Upper lobe of right lung (tissue), 1 donor: ENCODE measurements at regions not wholly inside any gene's neighbourhood (a gene's known extent, or its start where the extent isn't known, plus 50 kb on each side); places are given as distances from the start of the nearest gene placed in this dataset.

Experiments
- ATAC-seq: fragments of 200-7000 bp; cut with Tn5 transposase; one replicate; pipeline ENCODE4 v1.9.1; 2020; ENCODE audit warnings: mild to moderate bottlenecking, moderate library complexity
- DNase-seq: peaks from one replicate; pipeline ENCODE4 v3.0.0-alpha.2; 2020
- H3K27ac ChIP-seq: fragments of 200-600 bp; one replicate; pipeline ENCODE4 v1.8.0; 2022
- H3K27me3 ChIP-seq: fragments of 200-600 bp; one replicate; pipeline ENCODE4 v1.8.0; 2022; ENCODE audit warnings: mild to moderate bottlenecking
- H3K36me3 ChIP-seq: fragments of 200-600 bp; one replicate; pipeline ENCODE4 v1.8.0; 2022
- H3K4me1 ChIP-seq: fragments of 200-600 bp; one replicate; pipeline ENCODE4 v1.8.0; 2022
- H3K4me3 ChIP-seq: fragments of 200-600 bp; one replicate; pipeline ENCODE4 v1.8.0; 2022; ENCODE audit warnings: mild to moderate bottlenecking
- H3K9me3 ChIP-seq: fragments of 200-600 bp; one replicate; pipeline ENCODE4 v1.8.0; 2022
- intact Hi-C: fragments of 100-400 bp; cut with DNase I; formaldehyde crosslinking; loops from one replicate; pipeline ENCODE4 v1.11.0; 2022
- TF ChIP-seq, protein P1 (sequence below): fragments of 200-600 bp; IDR thresholded peaks from one replicate; pipeline ENCODE4 v1.8.0; 2022; ENCODE audit warnings: antibody characterized with exemption
- donor health status: DM: no; HTN: yes; CAD: no; lungs with severe emphysema.

DNA sequence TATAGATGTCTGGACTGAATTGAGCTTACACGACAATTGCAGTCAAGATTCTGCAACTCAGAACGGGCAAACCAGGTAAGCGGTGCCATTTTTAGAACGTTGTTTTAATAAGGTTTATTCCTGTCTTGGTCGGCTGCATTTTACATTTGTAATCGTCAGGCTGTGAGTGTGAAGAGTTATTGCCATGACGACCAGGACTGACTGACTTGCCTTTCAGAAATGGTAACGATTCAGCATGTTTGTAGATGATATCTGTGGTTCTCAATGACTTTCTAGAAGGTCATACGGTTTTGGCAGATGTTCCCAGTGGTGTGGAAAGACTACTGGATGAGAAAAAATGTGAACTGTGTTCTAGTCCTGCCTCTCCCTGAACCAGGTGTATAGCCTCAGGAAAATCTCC, 271.3 kb upstream of the B3GALT2 start:
- no peaks in the 10 kb centered on the region for H3K27me3 ChIP-seq
- ATAC-seq, result no peak
- intact Hi-C loops, result no loop called here
- H3K36me3 ChIP-seq, result no peaks in the 10 kb centered on the region
- no peaks in the 10 kb centered on the region for H3K4me1 ChIP-seq
- H3K9me3 ChIP-seq, result no peaks in the 10 kb centered on the region
- H3K27ac ChIP-seq, result peak overlapping the region; percentile 14
- DNase-seq, result no peak
- H3K4me3 ChIP-seq, result no peak overlapping the region
- TF ChIP-seq, protein P1, sequence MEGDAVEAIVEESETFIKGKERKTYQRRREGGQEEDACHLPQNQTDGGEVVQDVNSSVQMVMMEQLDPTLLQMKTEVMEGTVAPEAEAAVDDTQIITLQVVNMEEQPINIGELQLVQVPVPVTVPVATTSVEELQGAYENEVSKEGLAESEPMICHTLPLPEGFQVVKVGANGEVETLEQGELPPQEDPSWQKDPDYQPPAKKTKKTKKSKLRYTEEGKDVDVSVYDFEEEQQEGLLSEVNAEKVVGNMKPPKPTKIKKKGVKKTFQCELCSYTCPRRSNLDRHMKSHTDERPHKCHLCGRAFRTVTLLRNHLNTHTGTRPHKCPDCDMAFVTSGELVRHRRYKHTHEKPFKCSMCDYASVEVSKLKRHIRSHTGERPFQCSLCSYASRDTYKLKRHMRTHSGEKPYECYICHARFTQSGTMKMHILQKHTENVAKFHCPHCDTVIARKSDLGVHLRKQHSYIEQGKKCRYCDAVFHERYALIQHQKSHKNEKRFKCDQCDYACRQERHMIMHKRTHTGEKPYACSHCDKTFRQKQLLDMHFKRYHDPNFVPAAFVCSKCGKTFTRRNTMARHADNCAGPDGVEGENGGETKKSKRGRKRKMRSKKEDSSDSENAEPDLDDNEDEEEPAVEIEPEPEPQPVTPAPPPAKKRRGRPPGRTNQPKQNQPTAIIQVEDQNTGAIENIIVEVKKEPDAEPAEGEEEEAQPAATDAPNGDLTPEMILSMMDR, result no peak

GRCh38 chr1:193456811-193457280, 270.4 kb upstream of the B3GALT2 start:
- TF ChIP-seq, protein P1, result no peak
- H3K4me3 ChIP-seq, result no peak overlapping the region
- H3K36me3 ChIP-seq, result no peaks in the 10 kb centered on the region
- ATAC-seq (no peak), DNase-seq (no peak)
- H3K27me3 ChIP-seq, result no peaks in the 10 kb centered on the region
- no peaks in the 10 kb centered on the region for H3K9me3 ChIP-seq
- no peaks in the 10 kb centered on the region for H3K4me1 ChIP-seq
- H3K27ac ChIP-seq, result no peak overlapping the region
- intact Hi-C loops, result no loop called here

DNA sequence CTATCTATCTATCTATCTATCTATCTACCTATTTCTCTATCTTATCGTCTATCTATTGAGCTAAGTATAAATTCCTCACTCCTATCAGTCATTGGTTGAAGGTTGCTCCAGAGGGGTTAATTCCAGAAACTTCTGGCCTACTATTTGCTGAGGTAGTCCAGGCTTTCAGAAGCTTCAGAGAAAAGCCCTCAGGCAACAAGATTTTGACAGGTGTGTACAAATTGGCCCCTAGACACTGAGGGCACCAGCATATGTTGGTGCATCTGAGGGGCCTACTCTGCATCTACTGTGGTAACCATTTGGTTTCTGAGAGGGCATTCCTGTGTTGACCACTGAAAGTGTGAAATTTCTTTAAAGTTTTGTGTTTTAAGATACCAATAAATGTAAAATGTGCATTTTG, 265.2 kb upstream of the B3GALT2 start:
- H3K27ac ChIP-seq, result no peak overlapping the region
- no peak overlapping the region for H3K4me3 ChIP-seq
- intact Hi-C loops, result no loop called here
- ATAC-seq (no peak), DNase-seq (no peak)
- no peaks in the 10 kb centered on the region for H3K9me3 ChIP-seq
- TF ChIP-seq, protein P1, result no peak
- H3K36me3 ChIP-seq, result no peaks in the 10 kb centered on the region
- no peaks in the 10 kb centered on the region for H3K4me1 ChIP-seq
- H3K27me3 ChIP-seq, result no peaks in the 10 kb centered on the region

DNA sequence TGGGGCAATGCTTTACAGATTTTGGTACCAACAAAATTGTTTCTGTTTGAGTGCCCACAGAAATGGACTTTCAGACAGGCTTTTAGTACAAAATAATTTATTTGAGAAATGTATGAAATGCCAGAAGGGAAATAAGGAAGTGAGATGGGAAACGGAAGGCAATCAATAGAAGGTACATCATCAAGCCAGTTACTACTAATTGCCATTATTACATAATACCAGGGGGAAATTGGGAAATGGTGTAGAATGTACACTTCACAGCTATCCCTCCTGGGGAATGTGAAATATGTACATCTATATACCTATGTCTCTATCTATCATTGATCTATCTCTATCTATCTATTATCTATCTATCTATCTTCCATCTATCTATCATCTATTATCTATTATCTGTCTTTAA, 264.6 kb upstream of the B3GALT2 start:
- DNase-seq (no peak), ATAC-seq (no peak)
- H3K4me3 ChIP-seq, result no peak overlapping the region
- no peak overlapping the region for H3K27ac ChIP-seq
- no peaks in the 10 kb centered on the region for H3K36me3 ChIP-seq
- H3K4me1 ChIP-seq, result no peaks in the 10 kb centered on the region
- no peaks in the 10 kb centered on the region for H3K27me3 ChIP-seq
- TF ChIP-seq, protein P1, result no peak
- intact Hi-C loops, result no loop called here
- H3K9me3 ChIP-seq, result no peaks in the 10 kb centered on the region

DNA sequence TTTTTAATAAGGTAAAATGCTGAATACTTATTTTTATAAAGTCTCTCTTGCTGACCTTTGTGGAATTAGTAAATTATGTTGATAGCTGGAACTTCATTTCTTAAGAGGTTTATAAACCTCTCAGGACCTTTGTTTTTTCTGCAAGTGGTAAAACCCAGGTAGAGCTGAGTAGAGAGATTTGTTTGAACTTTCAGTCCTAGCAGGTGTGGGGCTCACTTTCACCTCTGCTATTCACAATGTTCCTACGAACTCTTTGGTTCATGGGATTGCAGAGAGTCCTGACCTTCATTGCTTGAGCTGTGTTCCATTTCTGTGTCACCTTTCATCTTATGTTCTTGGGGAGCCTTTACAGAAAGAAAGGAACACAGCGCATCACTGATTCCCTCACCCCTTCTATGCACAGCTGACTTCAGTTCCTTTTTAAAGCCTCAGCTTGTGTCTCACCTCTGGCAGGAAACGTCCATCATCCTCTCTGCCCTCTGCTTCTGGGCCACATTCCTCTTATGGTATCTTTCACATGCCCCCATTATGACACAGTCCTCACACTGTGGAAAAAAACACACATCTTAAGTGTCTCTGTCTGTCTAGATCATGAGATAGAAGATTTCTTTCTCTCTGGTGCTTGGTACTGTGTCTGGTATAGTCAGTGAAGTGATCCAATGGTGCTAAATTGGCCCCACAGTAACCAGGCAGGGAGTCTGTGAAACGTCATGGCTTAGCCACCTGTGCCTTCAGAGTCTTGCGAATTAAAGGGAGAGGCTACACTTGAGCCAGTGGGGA, 262.5 kb upstream of the B3GALT2 start:
- Histone ChIP-seq H3K9me3 (no peaks in the 10 kb centered on the region), H3K36me3 (no peaks in the 10 kb centered on the region), H3K27ac (no peak overlapping the region), H3K4me3 (no peak overlapping the region), H3K27me3 (no peaks in the 10 kb centered on the region), H3K4me1 (no peaks in the 10 kb centered on the region)
- ATAC-seq (no peak), DNase-seq (no peak)
- TF ChIP-seq, protein P1, result no peak
- intact Hi-C loops, result no loop called here
